ENCODE measurements at regions not wholly inside any gene's neighbourhood (a gene's known extent, or its start where the extent isn't known, plus 50 kb on each side); places are given as distances from the start of the nearest gene placed in this dataset.

DNA sequence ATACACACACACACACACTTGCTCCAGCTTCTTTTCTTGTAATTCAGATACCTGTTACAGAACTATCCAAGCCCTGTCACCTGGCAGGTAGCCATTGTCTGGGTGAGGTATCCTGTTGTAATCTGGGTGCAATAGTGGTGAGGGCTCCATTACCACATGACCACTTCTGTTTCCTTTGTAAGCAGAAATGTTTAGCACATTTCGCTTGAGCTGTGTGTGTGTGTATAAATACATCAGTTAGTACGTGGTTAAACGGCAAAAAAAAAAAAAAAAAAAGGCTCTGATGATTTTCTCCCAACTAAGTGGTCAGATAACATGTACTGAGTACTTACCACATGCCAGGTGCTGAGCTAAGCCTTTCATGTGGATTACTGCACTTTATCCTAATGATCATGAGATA lies 129.3 kb upstream of the SSTR1 start:
- no peak overlapping the region for H3K4me2 ChIP-seq (ENCODE audit: insufficient read depth, low read length)
- H3K9me1 ChIP-seq (replicated peaks; ENCODE audit: control insufficient read depth, extremely low read depth, insufficient read depth, low read length): peaks cover 3% of the 10 kb centered on the region
- H3K4me1 ChIP-seq (ENCODE audit: control insufficient read depth, extremely low read depth, insufficient read depth, low read length): no peaks in the 10 kb centered on the region
- FAIRE-seq (no peak), DNase-seq (ENCODE audit: low read depth, low spot score) (no peak)
- no peaks in the 10 kb centered on the region for H3K27me3 ChIP-seq (ENCODE audit: control insufficient read depth in 2 of 2, insufficient read depth in 2 of 2, low read length in 2 of 2)
- BruUV-seq (replicated peaks): no TSS peak
- intact Hi-C loops (cut with micrococcal nuclease) (no loop called here), dilution Hi-C loops (cut with MboI; ENCODE audit: extremely low pct_ligation_motif_present, low sequenced_read_pairs) (no loop called here)
- POLR2A ChIA-PET: no interaction called here
- H3K27ac ChIP-seq (ENCODE audit: insufficient read depth, low read depth, low read length): no peak overlapping the region
- no peaks in the 10 kb centered on the region for H4K20me1 ChIP-seq (replicated peaks; ENCODE audit: control insufficient read depth, extremely low read depth, insufficient read depth, low read length)
- no peaks in the 10 kb centered on the region for H3K9me3 ChIP-seq (replicated peaks; ENCODE audit: control insufficient read depth, insufficient read depth, low read length)
- H3K79me2 ChIP-seq (ENCODE audit: control insufficient read depth, insufficient read depth, low read length): no peaks in the 10 kb centered on the region
- H2AFZ ChIP-seq (ENCODE audit: low read depth, low read length): no peak overlapping the region
- CTCF ChIA-PET: interaction anchor here (1.0 kb wide), 1 partner anchor 175 kb away, joined by 3 read pairs; no protein-coding TSS in a partner anchor
- no peak overlapping the region for H3K4me3 ChIP-seq (replicated peaks in 1 of 3; ENCODE audit: insufficient read depth in 1 of 3, low read depth in 1 of 3, low read length in 3 of 3)
- TF ChIP-seq EZH2 (IDR thresholded peaks at IDR 0.05; ENCODE audit: borderline replicate concordance, low read depth, low read length, severe bottlenecking) (no peak), FOS (IDR thresholded peaks at IDR 0.05; ENCODE audit: borderline replicate concordance, insufficient read depth, low read length) (no peak), MYC (IDR thresholded peaks at IDR 0.05; ENCODE audit: low read depth, low read length) (no peak)
- TF ChIP-seq, protein P1, sequence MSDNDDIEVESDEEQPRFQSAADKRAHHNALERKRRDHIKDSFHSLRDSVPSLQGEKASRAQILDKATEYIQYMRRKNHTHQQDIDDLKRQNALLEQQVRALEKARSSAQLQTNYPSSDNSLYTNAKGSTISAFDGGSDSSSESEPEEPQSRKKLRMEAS (IDR thresholded peaks at IDR 0.05; ENCODE audit: insufficient read depth, insufficient read length): no peak
- TF ChIP-seq, protein P2, sequence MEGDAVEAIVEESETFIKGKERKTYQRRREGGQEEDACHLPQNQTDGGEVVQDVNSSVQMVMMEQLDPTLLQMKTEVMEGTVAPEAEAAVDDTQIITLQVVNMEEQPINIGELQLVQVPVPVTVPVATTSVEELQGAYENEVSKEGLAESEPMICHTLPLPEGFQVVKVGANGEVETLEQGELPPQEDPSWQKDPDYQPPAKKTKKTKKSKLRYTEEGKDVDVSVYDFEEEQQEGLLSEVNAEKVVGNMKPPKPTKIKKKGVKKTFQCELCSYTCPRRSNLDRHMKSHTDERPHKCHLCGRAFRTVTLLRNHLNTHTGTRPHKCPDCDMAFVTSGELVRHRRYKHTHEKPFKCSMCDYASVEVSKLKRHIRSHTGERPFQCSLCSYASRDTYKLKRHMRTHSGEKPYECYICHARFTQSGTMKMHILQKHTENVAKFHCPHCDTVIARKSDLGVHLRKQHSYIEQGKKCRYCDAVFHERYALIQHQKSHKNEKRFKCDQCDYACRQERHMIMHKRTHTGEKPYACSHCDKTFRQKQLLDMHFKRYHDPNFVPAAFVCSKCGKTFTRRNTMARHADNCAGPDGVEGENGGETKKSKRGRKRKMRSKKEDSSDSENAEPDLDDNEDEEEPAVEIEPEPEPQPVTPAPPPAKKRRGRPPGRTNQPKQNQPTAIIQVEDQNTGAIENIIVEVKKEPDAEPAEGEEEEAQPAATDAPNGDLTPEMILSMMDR (IDR thresholded peaks at IDR 0.05; ENCODE audit: extremely low read depth in 1 of 2, insufficient read depth in 1 of 2, low read depth in 1 of 2, low read length in 2 of 2): no peak
- H3K36me3 ChIP-seq (ENCODE audit: control insufficient read depth in 2 of 2, extremely low read depth in 1 of 2, insufficient read depth in 2 of 2, low read length in 2 of 2): no peaks in the 10 kb centered on the region
- no peak overlapping the region for H3K9ac ChIP-seq (replicated peaks; ENCODE audit: extremely low read depth, insufficient read depth, low read length)

DNA sequence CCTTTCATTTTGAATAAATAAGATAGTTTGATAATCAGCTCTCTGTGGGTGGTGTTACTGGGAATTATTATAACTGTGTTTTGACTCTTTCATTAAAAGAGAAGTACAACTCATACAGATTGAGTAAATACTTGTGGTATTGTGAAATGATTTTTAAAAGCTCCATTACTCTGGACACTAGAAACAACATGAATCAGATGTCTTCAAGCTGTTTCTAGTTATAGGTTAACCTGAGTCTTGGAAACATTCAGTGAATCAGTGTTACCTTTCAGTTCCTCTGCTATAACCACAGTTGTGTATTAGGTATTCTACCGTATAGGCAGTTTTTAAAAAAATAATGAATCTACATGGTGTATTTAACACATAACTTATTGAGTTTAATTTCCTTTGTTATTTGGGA lies 128.4 kb upstream of the SSTR1 start:
- Histone ChIP-seq H3K4me1 (ENCODE audit: control insufficient read depth, extremely low read depth, insufficient read depth, low read length) (no peaks in the 10 kb centered on the region), H3K9ac (replicated peaks; ENCODE audit: extremely low read depth, insufficient read depth, low read length) (no peak overlapping the region), H3K9me1 (replicated peaks; ENCODE audit: control insufficient read depth, extremely low read depth, insufficient read depth, low read length) (peaks cover 3% of the 10 kb centered on the region), H3K27ac (ENCODE audit: insufficient read depth, low read depth, low read length) (no peak overlapping the region), H2AFZ (ENCODE audit: low read depth, low read length) (no peak overlapping the region), H3K36me3 (ENCODE audit: control insufficient read depth in 2 of 2, extremely low read depth in 1 of 2, insufficient read depth in 2 of 2, low read length in 2 of 2) (no peaks in the 10 kb centered on the region), H3K79me2 (ENCODE audit: control insufficient read depth, insufficient read depth, low read length) (no peaks in the 10 kb centered on the region), H3K9me3 (replicated peaks; ENCODE audit: control insufficient read depth, insufficient read depth, low read length) (no peaks in the 10 kb centered on the region), H3K4me2 (ENCODE audit: insufficient read depth, low read length) (no peak overlapping the region), H3K4me3 (replicated peaks in 1 of 3; ENCODE audit: insufficient read depth in 1 of 3, low read depth in 1 of 3, low read length in 3 of 3) (no peak overlapping the region), H4K20me1 (replicated peaks; ENCODE audit: control insufficient read depth, extremely low read depth, insufficient read depth, low read length) (no peaks in the 10 kb centered on the region), H3K27me3 (ENCODE audit: control insufficient read depth in 2 of 2, insufficient read depth in 2 of 2, low read length in 2 of 2) (no peaks in the 10 kb centered on the region)
- no TSS peak for BruUV-seq (replicated peaks)
- ChIA-PET POLR2A (no interaction called here), CTCF (no interaction called here)
- no peak for DNase-seq (ENCODE audit: low read depth, low spot score)
- TF ChIP-seq, protein P1 (IDR thresholded peaks at IDR 0.05; ENCODE audit: insufficient read depth, insufficient read length): no peak
- TF ChIP-seq EZH2 (IDR thresholded peaks at IDR 0.05; ENCODE audit: borderline replicate concordance, low read depth, low read length, severe bottlenecking) (no peak), FOS (IDR thresholded peaks at IDR 0.05; ENCODE audit: borderline replicate concordance, insufficient read depth, low read length) (no peak), MYC (IDR thresholded peaks at IDR 0.05; ENCODE audit: low read depth, low read length) (no peak), POLR2AphosphoS5 (IDR thresholded peaks at IDR 0.05; ENCODE audit: insufficient read depth, low read depth, low read length) (no peak), GATA2 (IDR thresholded peaks at IDR 0.05; ENCODE audit: insufficient read depth, insufficient read length, low read depth, low read length) (no peak), POLR2A (IDR thresholded peaks at IDR 0.05; ENCODE audit: low read depth, low read length) (no peak), JUN (IDR thresholded peaks at IDR 0.05; ENCODE audit: borderline replicate concordance, insufficient read depth, insufficient read length, low read depth) (no peak)
- TF ChIP-seq, protein P2 (IDR thresholded peaks at IDR 0.05; ENCODE audit: extremely low read depth in 1 of 2, insufficient read depth in 1 of 2, low read depth in 1 of 2, low read length in 2 of 2): no peak
- FAIRE-seq: no peak
- dilution Hi-C loops (cut with MboI; ENCODE audit: extremely low pct_ligation_motif_present, low sequenced_read_pairs) (no loop called here), intact Hi-C loops (cut with micrococcal nuclease) (no loop called here)
